B cell (primary cell): ENCODE measurements at regions not wholly inside any gene's neighbourhood (a gene's known extent, or its start where the extent isn't known, plus 50 kb on each side); places are given as distances from the start of the nearest gene placed in this dataset.

Source experiments
- ATAC-seq: fragments of 200-7000 bp; cut with Tn5 transposase; one replicate; pipeline ENCODE4 v1.10.0; 2021; ENCODE audit warnings: low read depth, mild to moderate bottlenecking, moderate number of reproducible peaks, moderate library complexity
- CTCF ChIA-PET: fragments of 350-600 bp; sonication (Branson Sonifier 250); formaldehyde crosslinking; loops from one replicate; lab custom pipeline; 2021; ENCODE audit warnings: antibody characterized with exemption, inconsistent platforms; lab: Charles Lee
- POLR2A ChIA-PET: fragments of 350-600 bp; sonication (Branson Sonifier 250); formaldehyde crosslinking; loops from one replicate; lab custom pipeline; 2021; ENCODE audit warnings: antibody characterized with exemption; lab: Charles Lee
- DNase-seq: peaks from one replicate; pipeline ENCODE4 v3.0.0; 2013
- H2AFZ ChIP-seq: 2 replicates; pipeline ENCODE4 v1.6.1; 2012; ENCODE audit warnings: mild to moderate bottlenecking, low read depth, low read length; ENCODE audit not compliant: insufficient read depth, poor library complexity, severe bottlenecking
- H3K27ac ChIP-seq, 2 donors: 1 replicate in 1 of 2; 2 replicates in 1 of 2; pipeline ENCODE4 v1.5.1; 2012 to 2013; ENCODE audit warnings: low read length in 2 of 2, mild to moderate bottlenecking in 2 of 2, moderate library complexity in 1 of 2
- H3K27me3 ChIP-seq, 4 experiments: fragments of 200-600 bp in 1 of 4; sonication (generic) in 1 of 4; replicated peaks in 1 of 4; 1 replicate in 2 of 4; 2 replicates in 2 of 4; pipeline versions ENCODE4 v1.6.1 to v1.7.0; 2013 to 2016; ENCODE audit warnings: low read length in 3 of 4, mild to moderate bottlenecking in 2 of 4, mixed read lengths in 1 of 4, moderate library complexity in 1 of 4; ENCODE audit not compliant: insufficient read depth in 4 of 4, control insufficient read depth in 3 of 4; ENCODE audit errors: control extremely low read depth in 1 of 4
- H3K36me3 ChIP-seq, 2 experiments: replicated peaks in 1 of 2; 1 replicate in 1 of 2; 2 replicates in 1 of 2; pipeline versions ENCODE4 v1.6.1 to v1.7.1; 2013; ENCODE audit warnings: low read length in 1 of 2; ENCODE audit not compliant: insufficient read depth in 2 of 2, control insufficient read depth in 1 of 2; ENCODE audit errors: control extremely low read depth in 1 of 2, extremely low read depth in 1 of 2
- H3K4me1 ChIP-seq, 2 donors: fragments of 200-600 bp in 1 of 2; sonication (generic) in 1 of 2; 1 replicate in 1 of 2; 2 replicates in 1 of 2; pipeline versions ENCODE4 v1.5.1 to v1.6.1; 2013 to 2017; ENCODE audit warnings: low read length in 2 of 2; ENCODE audit not compliant: control insufficient read depth in 2 of 2, insufficient read depth in 2 of 2
- H3K4me2 ChIP-seq: replicated peaks from 2 replicates; pipeline ENCODE3; 2012; ENCODE audit warnings: mild to moderate bottlenecking, low read depth, low read length; ENCODE audit not compliant: poor library complexity, severe bottlenecking
- H3K4me3 ChIP-seq, 5 experiments: fragments of 200-600 bp in 1 of 5; sonication (generic) in 1 of 5; 1 replicate in 3 of 5; 2 replicates in 2 of 5; pipeline versions ENCODE4 v1.5.1 to v1.7.0; 2011 to 2016; ENCODE audit warnings: low read length in 4 of 5, mild to moderate bottlenecking in 4 of 5, low read depth in 2 of 5, control low read depth in 1 of 5, moderate library complexity in 1 of 5; ENCODE audit not compliant: insufficient read depth in 1 of 5; ENCODE audit errors: control extremely low read depth in 1 of 5, extremely low read depth in 1 of 5
- H3K79me2 ChIP-seq: fragments of 200-600 bp; sonication (generic); one replicate; pipeline ENCODE4 v1.6.0; 2016; ENCODE audit warnings: low read length; ENCODE audit not compliant: control insufficient read depth, insufficient read depth
- H3K9ac ChIP-seq: fragments of 200-600 bp; sonication (generic); 2 replicates; pipeline ENCODE4 v1.6.1; 2017; ENCODE audit warnings: mild to moderate bottlenecking, low read length, moderate library complexity
- H3K9me3 ChIP-seq, 3 donors: one replicate each; pipeline versions ENCODE4 v1.6.1 to v1.7.1; 2013; ENCODE audit warnings: low read length in 2 of 3; ENCODE audit not compliant: control insufficient read depth in 2 of 3, insufficient read depth in 1 of 3; ENCODE audit errors: control extremely low read depth in 1 of 3
- H4K20me1 ChIP-seq: 2 replicates; pipeline ENCODE4 v1.6.0; 2012; ENCODE audit warnings: mild to moderate bottlenecking, low read length; ENCODE audit not compliant: insufficient read depth, control insufficient read depth, poor library complexity, severe bottlenecking
- H3K27ac Mint-ChIP-seq: one replicate; pipeline ENCODE4 v1.8.0; 2021; ENCODE audit warnings: mixed read lengths
- H3K27me3 Mint-ChIP-seq: one replicate; pipeline ENCODE4 v1.8.0; 2021; ENCODE audit warnings: mixed read lengths
- H3K4me1 Mint-ChIP-seq: one replicate; pipeline ENCODE4 v1.8.0; 2021; ENCODE audit warnings: mixed read lengths
- H3K4me3 Mint-ChIP-seq: one replicate; pipeline ENCODE4 v1.8.0; 2021; ENCODE audit warnings: mixed read lengths
- H3K9me3 Mint-ChIP-seq: one replicate; pipeline ENCODE4 v1.8.0; 2022; ENCODE audit warnings: mixed read lengths; ENCODE audit not compliant: insufficient read depth
- EZH2 ChIP-seq: IDR thresholded peaks from 2 replicates; pipeline ENCODE4 v1.6.1; 2012; ENCODE audit warnings: borderline replicate concordance, low read depth, mild to moderate bottlenecking, moderate library complexity, low read length; ENCODE audit not compliant: insufficient read depth, poor library complexity, severe bottlenecking
- WGBS: methylation state at CpG from one replicate; pipeline ENCODE4 v1.1.5; 2013; ENCODE audit warnings: missing lambda C conversion rate; ENCODE audit not compliant: insufficient coverage; 5-methylcytosine and 5-hydroxymethylcytosine counted together
- intact Hi-C: fragments of 100-400 bp; cut with micrococcal nuclease; formaldehyde crosslinking; loops from one replicate; pipeline ENCODE4 v1.10.0; 2022
- TF ChIP-seq, protein P1 (sequence below): fragments of 200-600 bp; IDR thresholded peaks from one replicate; pipeline ENCODE4 v1.8.0; 2022; ENCODE audit warnings: antibody characterized with exemption, mild to moderate bottlenecking

DNA sequence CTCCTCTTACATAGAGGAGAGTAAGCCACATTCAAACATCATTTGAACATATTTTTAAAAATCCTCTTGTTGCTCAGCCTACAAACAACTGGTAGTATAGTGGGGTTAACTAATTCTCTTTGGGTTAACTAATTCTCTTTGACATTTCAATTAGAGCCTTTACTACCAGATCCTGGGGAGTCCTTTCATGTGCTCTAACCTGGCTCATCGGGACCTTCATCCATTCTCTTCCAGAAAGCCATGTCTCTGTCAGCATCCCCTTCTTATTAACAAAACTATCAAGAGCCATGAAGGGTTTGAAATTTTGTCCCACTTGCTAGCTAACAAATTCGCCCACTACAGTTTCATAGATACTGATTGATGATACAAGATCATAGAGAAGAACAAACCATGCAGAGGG is 349.8 kb upstream of the PABPC4L start:
- DNase-seq (no peak), ATAC-seq (no peak)
- no peak overlapping the region for H3K4me3 ChIP-seq
- Mint-ChIP-seq H3K4me1 (no peaks in the 10 kb centered on the region), H3K4me3 (no peak overlapping the region), H3K9me3 (peaks cover 5% of the 10 kb centered on the region), H3K27me3 (no peaks in the 10 kb centered on the region), H3K27ac (no peak overlapping the region)
- TF ChIP-seq EZH2: no peak
- TF ChIP-seq, protein P1, sequence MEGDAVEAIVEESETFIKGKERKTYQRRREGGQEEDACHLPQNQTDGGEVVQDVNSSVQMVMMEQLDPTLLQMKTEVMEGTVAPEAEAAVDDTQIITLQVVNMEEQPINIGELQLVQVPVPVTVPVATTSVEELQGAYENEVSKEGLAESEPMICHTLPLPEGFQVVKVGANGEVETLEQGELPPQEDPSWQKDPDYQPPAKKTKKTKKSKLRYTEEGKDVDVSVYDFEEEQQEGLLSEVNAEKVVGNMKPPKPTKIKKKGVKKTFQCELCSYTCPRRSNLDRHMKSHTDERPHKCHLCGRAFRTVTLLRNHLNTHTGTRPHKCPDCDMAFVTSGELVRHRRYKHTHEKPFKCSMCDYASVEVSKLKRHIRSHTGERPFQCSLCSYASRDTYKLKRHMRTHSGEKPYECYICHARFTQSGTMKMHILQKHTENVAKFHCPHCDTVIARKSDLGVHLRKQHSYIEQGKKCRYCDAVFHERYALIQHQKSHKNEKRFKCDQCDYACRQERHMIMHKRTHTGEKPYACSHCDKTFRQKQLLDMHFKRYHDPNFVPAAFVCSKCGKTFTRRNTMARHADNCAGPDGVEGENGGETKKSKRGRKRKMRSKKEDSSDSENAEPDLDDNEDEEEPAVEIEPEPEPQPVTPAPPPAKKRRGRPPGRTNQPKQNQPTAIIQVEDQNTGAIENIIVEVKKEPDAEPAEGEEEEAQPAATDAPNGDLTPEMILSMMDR: no peak
- H4K20me1 ChIP-seq: no peaks in the 10 kb centered on the region
- no peak overlapping the region for H3K27ac ChIP-seq
- no peaks in the 10 kb centered on the region for H3K36me3 ChIP-seq
- no peak overlapping the region for H3K4me2 ChIP-seq
- no peaks in the 10 kb centered on the region for H3K79me2 ChIP-seq
- CTCF ChIA-PET: no interaction called here
- peaks cover 0 to 6% (median 3%) of the 10 kb centered on the region in 3 donors for H3K9me3 ChIP-seq
- no peak overlapping the region for H3K9ac ChIP-seq
- H3K4me1 ChIP-seq: no peaks in the 10 kb centered on the region
- no peaks in the 10 kb centered on the region for H3K27me3 ChIP-seq
- H2AFZ ChIP-seq: no peak overlapping the region
- intact Hi-C loops: no loop called here
- POLR2A ChIA-PET: no interaction called here
- WGBS: no CpG with 5 or more reads among the region's 2 CpGs

DNA sequence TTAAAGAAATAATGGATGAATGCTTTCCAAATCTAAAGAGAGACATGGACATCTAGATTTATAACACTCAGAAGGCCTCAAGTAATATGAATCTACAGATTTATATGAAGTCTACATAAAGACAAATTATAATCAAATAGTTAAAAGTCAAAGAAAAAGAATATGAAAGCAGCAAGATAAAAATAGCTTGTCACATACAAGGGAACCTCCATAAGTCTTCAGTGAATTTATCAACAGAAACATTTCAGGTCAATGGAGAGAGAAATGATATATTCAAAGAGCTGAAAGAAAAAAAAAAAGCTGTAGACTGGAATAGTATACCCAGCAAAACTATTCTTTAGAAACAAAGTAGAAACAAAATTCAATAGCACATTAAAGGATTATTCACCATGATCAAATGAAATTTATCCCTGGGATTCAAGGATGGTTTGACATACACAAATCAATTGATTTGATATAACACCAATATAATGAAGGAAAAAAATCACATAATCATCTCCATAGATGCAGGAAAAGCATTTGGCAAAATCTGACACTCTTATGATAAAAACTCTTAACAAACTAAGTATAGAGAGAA is 346.6 kb upstream of the PABPC4L start:
- ChIA-PET CTCF (no interaction called here), POLR2A (no interaction called here)
- no peak overlapping the region for H3K4me2 ChIP-seq
- H3K27ac Mint-ChIP-seq: no peak overlapping the region
- TF ChIP-seq, protein P1: no peak
- TF ChIP-seq EZH2: no peak
- intact Hi-C loops: no loop called here
- no peaks in the 10 kb centered on the region for H3K27me3 Mint-ChIP-seq
- H3K4me3 Mint-ChIP-seq: no peak overlapping the region
- no peaks in the 10 kb centered on the region for H3K4me1 Mint-ChIP-seq
- H3K27ac ChIP-seq: no peak overlapping the region
- no peaks in the 10 kb centered on the region for H4K20me1 ChIP-seq
- DNase-seq (no peak), ATAC-seq (no peak)
- peaks cover 0 to 9% (median 3%) of the 10 kb centered on the region in 3 donors for H3K9me3 ChIP-seq
- no peak overlapping the region for H3K9ac ChIP-seq
- no peaks in the 10 kb centered on the region for H3K36me3 ChIP-seq
- no peaks in the 10 kb centered on the region for H3K27me3 ChIP-seq
- no peak overlapping the region for H3K4me3 ChIP-seq
- peaks cover 4% of the 10 kb centered on the region for H3K9me3 Mint-ChIP-seq
- H3K4me1 ChIP-seq: no peaks in the 10 kb centered on the region
- no peak overlapping the region for H2AFZ ChIP-seq
- H3K79me2 ChIP-seq: no peaks in the 10 kb centered on the region
